ENCODE measurements at regions not wholly inside any gene's neighbourhood (a gene's known extent, or its start where the extent isn't known, plus 50 kb on each side); places are given as distances from the start of the nearest gene placed in this dataset.
A peak's percentile ranks its signal among the peaks of the same experiment; 100 is the strongest.

DNA sequence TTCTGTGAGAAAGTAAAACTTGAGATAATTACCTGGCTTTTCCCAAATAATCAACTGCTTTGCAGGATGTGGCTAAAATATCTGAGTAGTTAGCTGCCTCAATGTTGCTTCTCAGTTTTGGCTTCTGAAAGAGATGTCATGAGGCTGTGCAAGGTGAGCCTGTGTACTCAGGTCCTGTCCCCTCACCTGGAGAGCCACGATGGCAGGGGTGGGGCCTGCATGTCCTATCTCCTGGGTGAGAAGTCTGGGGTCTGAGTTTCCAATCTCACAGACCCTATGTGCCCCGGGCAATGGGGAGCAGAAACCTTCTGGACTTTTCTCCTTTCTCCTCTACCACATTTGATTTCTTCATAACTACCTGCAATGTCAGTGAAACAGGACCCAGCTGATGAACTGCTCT lies 338.6 kb upstream of the B3GAT1 start:
- H3K4me3 ChIP-seq (ENCODE audit: low read depth, poor library complexity, severe bottlenecking), result no peak overlapping the region
- 64 to 81% methylated on average over 2 of the region's 2 CpGs for WGBS, 2 donors
- no peak for TF ChIP-seq POLR2A (IDR thresholded peaks at IDR 0.05)
- TF ChIP-seq, protein P1, sequence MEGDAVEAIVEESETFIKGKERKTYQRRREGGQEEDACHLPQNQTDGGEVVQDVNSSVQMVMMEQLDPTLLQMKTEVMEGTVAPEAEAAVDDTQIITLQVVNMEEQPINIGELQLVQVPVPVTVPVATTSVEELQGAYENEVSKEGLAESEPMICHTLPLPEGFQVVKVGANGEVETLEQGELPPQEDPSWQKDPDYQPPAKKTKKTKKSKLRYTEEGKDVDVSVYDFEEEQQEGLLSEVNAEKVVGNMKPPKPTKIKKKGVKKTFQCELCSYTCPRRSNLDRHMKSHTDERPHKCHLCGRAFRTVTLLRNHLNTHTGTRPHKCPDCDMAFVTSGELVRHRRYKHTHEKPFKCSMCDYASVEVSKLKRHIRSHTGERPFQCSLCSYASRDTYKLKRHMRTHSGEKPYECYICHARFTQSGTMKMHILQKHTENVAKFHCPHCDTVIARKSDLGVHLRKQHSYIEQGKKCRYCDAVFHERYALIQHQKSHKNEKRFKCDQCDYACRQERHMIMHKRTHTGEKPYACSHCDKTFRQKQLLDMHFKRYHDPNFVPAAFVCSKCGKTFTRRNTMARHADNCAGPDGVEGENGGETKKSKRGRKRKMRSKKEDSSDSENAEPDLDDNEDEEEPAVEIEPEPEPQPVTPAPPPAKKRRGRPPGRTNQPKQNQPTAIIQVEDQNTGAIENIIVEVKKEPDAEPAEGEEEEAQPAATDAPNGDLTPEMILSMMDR (IDR thresholded peaks at IDR 0.05), result no peak
- intact Hi-C loops (cut with DNase I; ENCODE audit: low total_unique reads), result no loop called here
- no peak for DNase-seq (ENCODE audit: low spot score in 2 of 2)

DNA sequence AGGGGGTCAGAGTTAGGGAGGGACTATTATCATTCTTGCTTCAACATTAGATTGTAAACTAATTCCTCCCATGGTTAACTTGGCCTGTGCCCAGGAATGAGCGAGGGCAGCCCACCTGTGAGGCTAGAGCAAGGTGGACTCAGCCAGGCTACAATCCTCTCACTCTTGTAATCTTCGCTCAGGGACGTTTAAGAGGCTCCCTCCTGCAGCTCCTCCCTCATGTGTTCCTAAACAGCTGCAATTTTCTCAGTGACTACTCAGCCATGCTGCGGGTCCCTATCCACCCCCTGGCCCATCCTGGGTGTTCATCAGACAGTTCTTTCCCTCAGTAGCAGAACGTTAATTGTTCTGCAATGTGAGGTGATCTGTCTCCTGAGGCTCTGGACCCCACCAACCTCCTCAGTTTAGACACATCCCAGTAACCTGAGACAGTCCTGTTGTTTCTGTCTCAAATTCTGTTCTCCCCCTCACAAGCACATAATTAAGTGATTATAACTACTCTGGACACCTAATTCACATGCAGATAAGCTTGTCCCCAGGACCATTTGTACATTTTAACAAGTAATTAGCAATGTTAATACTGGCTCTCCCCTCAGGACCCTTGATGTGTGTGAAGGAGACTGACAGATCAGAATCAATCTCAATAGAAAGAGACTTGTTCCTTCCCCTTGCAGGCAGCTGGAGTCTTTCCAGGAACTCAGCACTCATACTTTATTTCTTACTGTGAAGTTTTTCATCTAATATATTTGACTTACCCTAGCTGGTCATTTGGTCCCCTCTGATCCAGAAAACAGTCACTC lies 337.2 kb upstream of the B3GAT1 start:
- WGBS, 2 donors, result 41 to 48% methylated on average over 5 of the region's 5 CpGs
- DNase-seq (ENCODE audit: low spot score in 2 of 2), result peak in 1 of 2 donors; percentile 15

DNA sequence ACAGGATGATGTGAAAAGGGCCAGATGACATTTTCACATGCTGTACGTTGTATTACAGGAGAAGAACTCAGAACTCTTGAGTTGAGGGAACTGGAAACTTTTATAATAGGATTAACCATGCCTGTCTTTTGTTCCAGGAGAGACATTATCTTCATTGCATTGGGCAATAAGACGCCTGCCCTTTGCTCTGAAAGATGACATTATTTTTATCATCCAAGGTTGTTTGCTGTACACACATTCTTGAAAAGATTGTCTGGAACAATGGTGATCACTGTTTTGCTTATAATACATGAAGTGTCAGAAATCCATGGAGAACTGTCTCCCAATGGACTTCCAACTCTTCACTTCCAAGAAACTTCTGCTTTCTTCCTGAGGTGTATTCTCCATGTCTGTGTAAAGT lies 334.6 kb upstream of the B3GAT1 start:
- H3K4me3 ChIP-seq (ENCODE audit: low read depth, poor library complexity, severe bottlenecking), result no peak overlapping the region
- TF ChIP-seq, protein P1 (IDR thresholded peaks at IDR 0.05), result no peak
- TF ChIP-seq POLR2A (IDR thresholded peaks at IDR 0.05), result no peak
- intact Hi-C loops (cut with DNase I; ENCODE audit: low total_unique reads), result no loop called here
- no peak for DNase-seq (ENCODE audit: low spot score in 2 of 2)
- whole genome bisulfite sequencing, 2 donors, result 64 to 78% methylated on average over 2 of the region's 2 CpGs

More for the DNA sequence above, 337.2 kb upstream of the B3GAT1 start:
- TF ChIP-seq POLR2A (IDR thresholded peaks at IDR 0.05), result no peak
- TF ChIP-seq, protein P1 (IDR thresholded peaks at IDR 0.05), result no peak
- H3K4me3 ChIP-seq (ENCODE audit: low read depth, poor library complexity, severe bottlenecking), result no peak overlapping the region
- intact Hi-C loops (cut with DNase I; ENCODE audit: low total_unique reads), result no loop called here

DNA sequence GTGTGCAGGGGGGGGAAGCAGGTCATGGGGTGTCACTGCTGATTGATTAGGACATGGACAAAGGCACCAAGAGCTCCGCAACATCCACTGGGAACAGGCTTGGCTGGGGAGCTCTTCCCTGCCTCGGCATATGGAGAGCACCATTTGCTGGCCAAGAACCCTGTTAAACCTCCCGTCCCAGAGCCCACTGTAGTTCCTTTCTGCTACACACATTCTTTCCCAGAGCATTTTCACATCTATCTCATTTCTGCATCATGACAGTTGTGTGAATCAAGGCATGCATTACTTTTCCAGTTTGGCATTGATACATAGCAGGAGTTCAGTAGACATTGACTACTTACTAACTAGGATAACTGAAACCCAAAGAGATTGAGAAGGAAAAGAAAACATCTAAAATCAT lies 333.4 kb upstream of the B3GAT1 start:
- TF ChIP-seq, protein P1 (IDR thresholded peaks at IDR 0.05), result no peak
- no peak for TF ChIP-seq POLR2A (IDR thresholded peaks at IDR 0.05)
- H3K4me3 ChIP-seq (ENCODE audit: low read depth, poor library complexity, severe bottlenecking), result no peak overlapping the region
- 45 to 72% methylated on average over 3 of the region's 3 CpGs for WGBS, 2 donors
- DNase-seq (ENCODE audit: low spot score in 2 of 2), result peak in 1 of 2 donors; percentile 36
- intact Hi-C loops (cut with DNase I; ENCODE audit: low total_unique reads), result no loop called here

DNA sequence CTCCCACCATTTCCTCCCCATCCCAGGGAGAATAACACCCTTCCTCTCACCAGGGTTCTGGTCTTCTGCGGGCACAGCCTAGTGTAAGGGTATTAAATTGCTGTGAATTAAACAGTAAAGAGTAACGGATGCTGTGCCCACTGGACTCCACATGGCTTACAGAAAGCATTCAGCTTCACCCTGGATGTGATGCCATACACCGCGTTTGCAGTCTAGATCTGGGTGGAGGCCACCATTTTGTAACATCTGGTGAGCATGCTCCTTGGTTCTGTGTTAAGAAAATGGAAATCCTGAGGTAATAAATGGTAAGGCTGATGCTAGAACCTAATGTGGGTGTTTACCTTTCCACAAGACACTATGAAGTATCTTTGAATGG lies 331.8 kb upstream of the B3GAT1 start:
- intact Hi-C loops (cut with DNase I; ENCODE audit: low total_unique reads), result no loop called here
- WGBS, 2 donors, result 81 to 91% methylated on average over 4 of the region's 4 CpGs
- DNase-seq (ENCODE audit: low spot score in 2 of 2), result peak in 1 of 2 donors; percentile 56
- TF ChIP-seq, protein P1 (IDR thresholded peaks at IDR 0.05), result no peak
- no peak overlapping the region for H3K4me3 ChIP-seq (ENCODE audit: low read depth, poor library complexity, severe bottlenecking)

Data from lower leg skin (tissue), 4 donors.